GM21526 (cell line): ENCODE measurements at regions not wholly inside any gene's neighbourhood (a gene's known extent, or its start where the extent isn't known, plus 50 kb on each side); places are given as distances from the start of the nearest gene placed in this dataset.

ENCODE experiments used
- ATAC-seq: cut with Tn5 transposase; IDR thresholded peaks from one replicate; pipeline ENCODE4 v1.9.1; 2021; ENCODE audit warnings: moderate library complexity; ENCODE audit not compliant: unreplicated experiment, low FRiP score

DNA sequence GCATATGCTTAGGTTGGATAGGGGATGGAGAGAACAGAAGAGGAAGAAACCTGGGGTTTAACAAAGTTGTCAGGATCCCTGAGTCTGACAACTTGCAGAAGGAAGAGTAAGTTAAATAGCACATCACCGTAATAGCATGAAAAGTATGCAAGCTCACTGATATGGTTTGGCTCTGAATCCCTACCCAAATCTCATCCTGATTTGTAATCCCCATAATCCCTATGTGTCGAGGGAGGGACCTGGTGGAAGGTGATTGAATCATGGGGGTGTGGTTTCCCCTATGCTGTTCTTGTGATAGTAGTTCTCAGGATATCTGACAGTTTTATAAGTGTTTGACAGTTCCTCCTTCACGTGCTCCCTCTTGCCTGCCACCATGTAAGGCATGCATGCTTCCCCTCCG is 193.3 kb downstream of the PSAT1 start:
- no peak for ATAC-seq

DNA sequence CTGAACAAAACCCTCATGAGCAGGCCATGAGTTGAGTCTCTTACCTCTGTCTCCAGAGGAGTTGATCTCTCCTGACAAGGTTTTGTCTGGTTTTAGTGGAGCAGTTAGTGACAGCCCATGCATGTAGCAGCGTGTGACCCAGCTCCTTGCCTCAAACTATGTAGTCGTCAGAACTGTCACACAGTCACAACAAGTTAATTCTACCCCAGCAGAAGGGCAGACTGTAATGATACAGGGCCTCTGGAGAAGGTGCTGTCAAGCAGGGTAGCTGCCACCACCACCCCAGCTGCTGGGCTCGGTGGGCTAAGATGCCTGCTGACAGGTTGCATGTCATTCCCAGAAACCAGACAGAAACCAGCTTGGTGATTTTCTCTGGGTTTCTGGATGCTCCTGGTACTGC is 194.5 kb downstream of the PSAT1 start:
- no peak for ATAC-seq

DNA sequence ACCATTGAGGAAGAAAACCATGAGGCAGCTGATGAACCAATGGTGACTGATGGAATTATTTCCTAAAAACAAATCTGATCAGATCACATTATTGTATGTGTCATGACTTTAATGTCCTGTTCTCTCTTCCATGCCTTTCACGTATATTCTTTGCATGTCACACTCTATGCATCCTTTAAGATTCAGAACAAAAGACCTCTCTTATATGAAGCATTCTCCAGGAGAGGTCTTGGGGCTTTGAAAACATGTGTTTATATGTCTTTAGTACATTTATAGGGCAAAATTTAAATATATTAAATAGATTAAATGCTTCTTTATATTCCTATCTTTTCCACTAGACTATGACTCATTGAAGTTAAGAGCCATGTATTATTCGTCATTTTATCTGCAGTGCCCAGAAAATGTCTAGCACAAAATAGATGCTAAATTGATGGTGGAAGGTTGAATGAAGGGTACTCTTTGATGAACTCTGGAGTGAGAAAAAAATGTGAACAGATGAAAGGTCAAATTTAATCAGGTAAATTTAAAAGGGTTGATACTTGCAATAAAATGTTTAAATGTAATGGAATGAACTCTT is 196.3 kb downstream of the PSAT1 start:
- ATAC-seq: no peak

DNA sequence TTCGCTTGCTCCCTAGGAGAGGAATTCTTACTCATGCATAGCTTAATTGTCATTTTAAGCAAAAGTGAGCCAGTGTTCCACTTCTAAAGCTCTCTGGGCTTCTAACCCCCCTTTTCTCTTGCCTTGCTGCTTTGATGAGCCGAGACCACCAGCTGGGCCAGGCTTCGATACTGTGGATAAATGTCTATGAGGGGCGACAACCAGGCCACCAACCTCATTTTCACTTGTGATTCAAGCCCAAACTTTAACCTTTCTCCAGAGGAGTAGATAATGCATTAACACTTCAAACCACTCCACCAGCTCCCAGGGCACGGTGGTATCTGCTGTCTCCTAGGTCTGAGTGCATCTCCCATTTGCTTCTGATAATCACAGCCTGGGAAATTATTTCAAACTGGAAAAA is 205.6 kb downstream of the PSAT1 start:
- no peak for ATAC-seq

DNA sequence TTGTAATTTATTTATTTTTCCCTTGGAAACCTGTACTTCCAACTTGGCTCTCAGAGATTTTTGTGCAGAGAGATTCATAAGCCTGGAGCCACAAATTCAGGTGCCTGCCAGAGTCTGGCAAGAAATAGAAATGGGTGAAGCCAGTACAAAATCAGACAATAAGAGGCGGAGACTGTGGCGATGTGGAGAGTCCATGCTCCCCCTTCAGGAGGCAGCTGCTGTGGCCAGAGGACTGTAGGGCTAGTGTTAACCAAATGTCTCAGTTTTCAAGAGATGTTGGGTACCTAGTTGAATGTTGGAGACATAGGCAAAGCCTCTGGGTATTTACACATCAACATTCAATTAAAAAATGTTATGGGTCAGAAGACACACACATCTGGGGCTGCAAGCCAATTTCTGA is 208.6 kb downstream of the PSAT1 start:
- no peak for ATAC-seq

DNA sequence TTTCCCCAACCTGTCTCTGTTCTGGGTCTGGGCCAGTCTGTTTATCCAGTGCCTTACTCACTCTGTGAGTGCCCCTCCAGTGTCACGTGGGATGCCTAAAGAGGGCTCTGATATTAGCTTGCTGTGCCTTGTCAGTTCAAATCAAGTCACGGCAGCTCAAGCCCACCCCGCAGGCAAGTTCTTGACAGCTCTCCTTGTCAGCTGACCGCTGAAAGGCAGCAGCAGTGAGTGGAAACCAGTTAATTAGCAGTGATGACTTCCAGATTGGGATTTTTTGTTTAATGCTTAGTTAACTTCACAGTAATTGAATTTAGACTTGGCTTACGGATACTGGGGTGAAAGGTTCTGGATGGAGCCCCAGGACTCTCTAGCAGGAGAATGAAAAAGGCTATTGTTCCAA is 210.1 kb downstream of the PSAT1 start:
- ATAC-seq: no peak

DNA sequence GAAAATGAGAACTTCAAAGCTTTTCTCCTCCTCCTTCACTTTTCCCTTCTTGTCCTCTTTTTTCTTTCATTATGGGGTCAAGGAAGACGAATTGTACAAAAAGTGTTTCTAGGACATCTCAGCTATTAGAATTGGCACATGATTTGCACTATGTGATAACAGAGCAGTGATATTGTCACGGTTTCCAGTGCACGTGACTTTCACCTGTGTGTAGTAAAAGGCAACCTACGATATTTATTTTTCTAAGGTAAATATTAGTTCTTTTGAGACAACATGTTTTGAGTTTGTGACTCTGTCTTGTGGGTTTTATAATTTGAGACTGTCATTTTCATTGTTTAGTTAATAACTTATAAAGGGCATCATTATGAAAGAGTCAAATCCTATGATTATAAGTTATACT is 213.1 kb downstream of the PSAT1 start:
- no peak for ATAC-seq

DNA sequence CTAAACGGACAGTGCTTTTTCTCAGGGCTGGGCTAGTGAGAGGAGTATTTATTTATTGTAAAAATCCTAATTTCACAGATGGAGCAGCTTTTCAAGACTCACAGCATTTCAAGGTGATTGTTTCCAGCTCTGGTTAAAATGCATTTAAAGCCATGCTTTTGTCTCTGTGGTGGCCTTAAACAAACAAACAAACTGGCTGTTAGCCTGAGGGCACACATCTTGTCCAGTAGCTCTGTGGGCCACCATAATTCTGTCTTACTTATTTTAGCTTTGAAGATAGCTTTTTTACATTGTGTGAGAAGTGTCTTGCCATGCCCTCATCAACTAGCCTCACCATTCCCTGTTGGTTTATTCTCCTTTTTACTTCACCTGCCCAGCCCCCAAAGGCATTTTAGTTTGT is 218.2 kb downstream of the PSAT1 start:
- ATAC-seq: no peak

DNA sequence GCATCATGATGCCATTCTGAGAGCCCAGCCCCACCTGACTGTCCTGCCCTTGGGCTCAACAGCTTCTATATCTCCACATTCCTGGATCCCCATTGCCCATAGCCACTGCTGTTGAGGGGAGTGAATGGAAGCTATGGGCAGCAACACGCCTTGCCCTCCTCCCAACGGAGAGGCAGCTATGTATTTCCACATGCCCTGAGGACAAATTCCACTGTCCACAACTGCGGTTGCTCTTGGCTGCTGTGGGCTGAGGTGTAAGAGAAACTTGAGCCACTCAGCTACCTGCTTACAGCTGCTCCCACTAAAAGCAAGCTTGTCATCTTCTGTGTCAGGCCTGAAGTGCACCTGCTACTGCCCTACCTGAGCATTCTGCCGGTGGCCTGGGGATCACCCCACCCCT is 222.9 kb downstream of the PSAT1 start:
- ATAC-seq: no peak

DNA sequence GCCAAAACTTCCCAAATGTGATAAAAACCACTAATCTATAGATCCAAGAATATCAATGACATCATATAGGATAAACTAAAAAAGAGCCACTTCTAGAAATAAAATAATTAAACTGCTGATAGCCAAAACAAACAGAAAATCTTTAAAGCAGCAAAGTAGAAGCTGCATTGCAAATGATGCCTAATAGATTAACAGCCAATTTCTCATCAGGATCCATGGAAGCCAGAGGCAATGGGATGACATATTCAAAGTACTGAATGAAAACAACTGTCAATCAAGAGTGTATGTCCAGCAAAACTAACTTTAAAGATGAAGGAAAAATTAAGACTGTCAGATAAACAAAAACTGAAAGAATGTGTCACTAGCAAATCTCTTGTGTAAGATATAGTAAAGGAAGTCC is 224.8 kb downstream of the PSAT1 start:
- no peak for ATAC-seq

DNA sequence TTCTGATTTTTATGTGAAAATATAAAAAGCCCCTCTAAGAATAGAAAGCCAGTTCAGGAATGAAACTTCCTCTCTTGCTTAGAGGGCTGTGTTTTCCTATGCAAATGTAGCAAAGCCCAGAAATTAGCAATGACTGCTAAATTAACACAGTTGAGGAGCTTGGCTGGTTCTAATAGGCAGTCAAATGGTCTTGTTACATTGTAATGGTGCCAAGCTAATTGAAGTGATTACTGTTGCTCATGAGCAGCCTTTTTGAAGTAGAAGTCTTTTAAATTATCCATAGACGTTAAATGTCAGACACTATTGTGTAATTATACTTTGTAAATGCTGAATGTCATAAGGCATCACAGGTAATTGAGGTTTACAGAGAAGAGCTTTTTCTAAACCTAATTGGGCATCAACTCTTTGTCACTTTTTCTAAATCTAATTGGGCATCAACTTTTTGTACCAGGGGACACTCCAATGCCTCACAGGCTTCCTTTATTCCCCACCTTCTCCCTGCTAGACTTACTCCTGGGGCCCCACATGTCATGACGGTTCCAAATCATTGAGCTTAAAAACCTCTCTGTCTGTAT is 229.1 kb downstream of the PSAT1 start:
- no peak for ATAC-seq

DNA sequence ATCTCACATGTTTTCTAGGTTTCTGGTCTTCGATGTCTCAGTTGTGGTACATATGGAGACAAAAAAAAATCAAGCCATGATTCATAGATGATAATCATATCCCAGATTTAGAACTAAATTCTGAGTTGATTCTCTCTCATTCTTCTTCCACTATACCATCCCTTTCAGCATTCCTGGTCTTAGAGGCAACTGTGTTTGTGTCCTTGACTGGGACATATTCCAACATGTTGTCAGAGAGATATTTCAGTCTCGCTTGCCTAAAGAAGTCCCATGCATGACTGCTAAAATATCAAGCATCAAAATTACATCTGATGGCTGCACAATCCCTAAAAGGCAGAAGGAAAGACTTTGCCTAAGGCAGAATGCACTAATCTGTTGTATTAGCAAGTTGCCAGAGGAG is 236.6 kb downstream of the PSAT1 start:
- ATAC-seq: no peak

DNA sequence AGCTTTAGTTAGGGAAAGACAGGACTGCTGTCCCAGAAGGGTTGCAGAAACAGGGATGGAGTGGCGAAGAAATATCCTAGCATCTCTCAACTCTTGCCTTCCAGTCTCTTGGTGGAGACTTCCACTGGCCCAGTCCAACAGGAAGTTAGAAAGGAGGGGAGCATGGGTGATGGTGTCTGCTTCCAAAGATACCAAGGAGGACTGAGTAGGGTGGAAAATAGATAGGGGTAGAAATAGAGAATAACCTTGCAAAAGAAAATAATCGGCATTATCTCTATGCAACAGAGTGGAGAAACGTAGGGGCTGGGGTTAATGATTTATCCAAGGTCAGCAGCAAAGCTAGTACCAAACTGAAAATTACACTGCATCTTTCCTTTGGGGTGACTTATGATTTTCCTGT is 242.3 kb downstream of the PSAT1 start:
- ATAC-seq: no peak

DNA sequence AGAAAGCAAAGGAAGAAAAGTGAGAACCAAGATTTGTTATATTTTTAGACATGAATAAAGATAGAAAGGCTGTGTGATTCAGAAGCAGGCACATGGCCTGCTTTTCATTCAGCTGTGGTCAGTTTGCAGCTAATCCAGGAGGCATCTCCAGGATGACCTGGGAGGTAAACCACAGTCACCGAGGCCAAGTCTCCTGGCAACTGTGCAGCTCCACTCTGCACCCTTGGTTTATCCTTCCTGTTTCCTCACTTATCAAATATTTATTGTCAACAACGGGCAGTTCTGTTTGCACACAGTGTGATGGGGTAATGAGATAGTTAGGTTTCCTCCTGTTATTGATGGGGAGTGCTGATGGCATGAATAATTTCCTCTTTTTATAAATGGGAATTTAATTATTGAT is 243.0 kb downstream of the PSAT1 start:
- no peak for ATAC-seq

DNA sequence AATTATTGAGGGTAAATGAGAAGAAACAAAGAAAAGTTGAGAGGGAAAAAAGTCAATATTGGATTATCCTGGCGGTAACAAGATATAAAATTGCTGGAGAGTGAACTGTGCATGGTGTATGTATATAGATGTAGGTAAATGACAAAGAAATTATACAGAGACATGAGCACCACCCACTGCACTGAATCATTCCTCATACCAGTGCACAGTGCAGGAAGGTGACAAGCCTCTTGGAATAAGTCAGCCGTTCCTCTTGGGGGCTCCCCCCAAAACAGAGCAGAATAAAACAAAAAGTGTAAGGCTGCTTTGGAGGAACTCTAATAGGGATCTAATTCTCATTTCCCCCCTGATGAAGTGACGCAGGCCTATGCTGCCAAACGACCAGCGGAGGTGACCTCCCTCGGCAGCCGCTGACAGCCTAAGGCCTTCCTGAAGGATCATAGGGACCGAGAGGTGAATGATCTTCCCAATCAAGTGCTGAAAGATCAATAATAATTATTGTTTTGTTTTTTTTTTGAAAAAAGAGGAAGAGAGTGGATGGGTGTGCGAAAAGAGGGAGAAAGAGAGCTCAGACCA is 245.0 kb downstream of the PSAT1 start:
- ATAC-seq: no peak

DNA sequence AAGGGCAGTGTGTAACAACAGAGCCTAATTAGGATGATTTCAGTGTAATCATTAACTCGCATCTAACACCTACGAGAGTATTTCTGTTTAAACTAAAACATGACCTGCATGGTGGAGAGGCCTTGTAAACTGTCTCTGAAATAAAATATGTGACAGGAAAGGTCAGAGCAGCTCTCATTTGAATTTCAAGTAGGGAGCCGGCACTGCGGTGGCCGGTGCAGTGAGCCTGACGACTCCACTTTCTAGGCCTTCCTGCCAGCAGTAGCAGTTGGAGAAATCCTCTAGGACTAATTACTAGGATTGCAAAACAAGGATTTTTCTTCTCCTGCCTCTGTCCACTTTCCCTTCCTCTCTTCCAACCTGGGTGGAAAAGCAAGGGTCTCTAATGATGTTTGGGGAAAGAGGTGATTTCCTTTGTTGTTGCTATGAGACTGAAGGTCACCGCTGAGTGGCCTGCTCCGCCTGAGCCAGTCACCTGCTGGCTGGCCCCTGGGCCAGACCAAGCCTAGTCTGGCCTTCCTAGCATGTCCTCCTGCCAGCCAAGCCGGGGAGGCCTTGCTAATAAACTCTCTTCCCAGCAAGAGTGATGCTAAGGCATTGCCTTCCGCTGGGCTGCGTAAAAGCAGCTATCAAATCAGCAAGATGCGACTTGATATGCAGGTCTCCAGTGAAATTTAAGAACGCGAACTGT is 245.7 kb downstream of the PSAT1 start:
- ATAC-seq: no peak

DNA sequence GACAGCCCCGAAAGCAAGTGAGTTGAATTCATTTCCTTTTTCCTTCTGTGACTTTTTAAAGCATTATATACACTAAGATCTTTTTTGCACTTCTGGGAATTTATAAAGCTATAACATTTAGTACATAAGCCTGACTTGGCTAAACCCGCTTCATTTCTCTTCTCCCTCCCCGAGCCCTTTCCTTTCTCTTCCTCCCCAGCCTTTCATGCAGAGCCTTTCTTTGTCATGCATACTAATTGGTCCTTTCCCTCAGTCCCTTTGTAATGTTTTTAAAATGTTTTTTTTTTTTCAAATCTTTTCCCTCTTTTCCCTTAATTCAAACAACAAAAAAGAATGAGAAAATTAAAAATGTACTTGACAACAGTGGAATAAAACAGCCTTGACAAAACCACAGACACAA is 246.4 kb downstream of the PSAT1 start:
- no peak for ATAC-seq

DNA sequence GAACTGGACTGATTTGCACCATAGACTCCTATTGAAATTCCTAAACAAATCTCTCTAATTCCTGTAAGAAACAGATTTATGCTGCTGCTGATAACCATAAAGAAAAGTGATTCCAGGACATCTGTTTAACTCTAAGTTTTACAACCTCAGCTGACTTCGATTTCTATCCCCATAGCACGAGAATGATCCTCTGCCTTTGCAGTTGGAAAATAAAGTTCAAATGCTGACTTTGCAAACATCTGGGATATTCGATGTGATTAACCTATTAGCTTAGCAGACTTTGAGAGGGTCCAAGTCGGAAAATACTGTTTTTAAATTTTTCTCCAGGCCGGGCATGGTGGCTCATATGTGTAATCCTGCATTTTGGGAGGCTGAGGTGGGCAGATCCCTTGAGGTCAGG is 247.3 kb downstream of the PSAT1 start:
- no peak for ATAC-seq

DNA sequence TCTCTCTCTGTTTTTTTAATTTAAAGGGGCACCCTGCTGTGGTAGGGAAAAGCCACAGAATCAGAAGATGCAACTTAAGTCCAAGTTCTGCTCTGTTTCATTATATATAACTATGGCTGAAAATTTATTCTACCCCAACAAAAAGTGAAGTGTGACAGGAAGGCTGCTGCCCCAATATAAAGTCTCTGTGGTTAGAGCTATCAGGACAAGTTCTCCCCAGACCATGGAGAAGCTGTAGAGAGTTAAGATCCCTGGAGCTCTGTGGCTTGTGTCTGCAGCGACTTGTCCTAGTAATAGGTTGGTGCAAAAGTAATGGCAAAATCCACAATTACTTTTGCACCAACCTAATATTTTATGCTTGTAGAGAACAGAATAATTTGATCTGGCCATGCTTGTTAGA is 250.9 kb downstream of the PSAT1 start:
- no peak for ATAC-seq

DNA sequence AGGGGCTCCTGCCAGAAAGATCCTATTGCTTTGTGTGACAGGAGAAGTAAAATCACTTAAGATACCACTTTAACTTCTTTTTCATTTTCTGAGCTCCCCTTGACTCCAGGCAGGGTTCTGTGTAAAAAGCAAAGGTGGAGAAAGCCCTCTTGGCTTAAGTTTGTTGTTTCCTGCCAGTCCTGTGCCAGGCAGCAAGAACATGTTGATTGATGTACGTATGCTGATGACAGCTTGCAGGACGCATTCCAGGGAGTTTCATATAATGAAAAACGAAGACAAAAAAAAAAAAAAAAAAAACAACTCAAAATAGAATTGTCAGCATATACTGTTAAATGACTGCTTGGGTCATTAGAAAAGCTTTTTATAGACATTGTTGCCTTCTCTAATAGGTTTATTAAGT is 251.7 kb downstream of the PSAT1 start:
- no peak for ATAC-seq

DNA sequence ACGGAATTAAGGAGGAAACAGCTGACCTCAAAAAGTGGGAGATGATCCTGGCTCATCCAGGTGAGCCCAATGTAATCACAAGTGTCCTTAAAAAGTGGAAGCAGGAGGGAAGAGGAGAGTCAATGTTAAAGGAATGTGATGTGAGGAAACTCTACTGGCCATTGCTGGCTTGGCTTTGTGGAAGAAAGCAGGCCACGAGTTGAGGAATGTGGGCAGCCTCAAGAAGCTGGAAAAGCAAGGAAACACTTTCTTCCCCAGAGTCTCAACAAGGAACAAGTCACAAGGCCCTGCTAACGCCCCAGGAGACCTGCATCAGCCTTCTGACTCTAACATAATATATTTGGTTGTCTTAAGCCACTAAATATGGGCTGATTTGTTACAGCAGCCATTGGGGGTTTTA is 252.8 kb downstream of the PSAT1 start:
- no peak for ATAC-seq

DNA sequence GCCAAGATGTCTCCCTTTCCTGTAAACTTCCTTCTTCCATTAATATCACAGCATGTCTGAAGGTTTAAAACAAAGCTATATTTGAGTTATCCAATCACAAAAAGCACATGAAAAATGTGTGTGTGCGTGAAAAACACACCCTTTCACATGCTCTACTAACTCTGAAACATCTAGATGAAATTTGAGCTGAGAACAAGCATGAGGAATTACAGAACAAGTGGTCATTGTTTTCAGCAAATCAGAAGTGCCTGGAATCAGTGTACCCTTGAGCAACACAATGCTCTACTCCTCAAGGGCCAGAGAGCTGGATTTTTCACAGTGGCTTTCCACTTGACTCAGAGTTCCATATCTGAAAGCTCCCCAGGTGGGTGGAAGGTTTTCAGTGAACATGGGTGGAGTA is 255.9 kb downstream of the PSAT1 start:
- ATAC-seq: no peak
